ENCODE measurements at regions not wholly inside any gene's neighbourhood (a gene's known extent, or its start where the extent isn't known, plus 50 kb on each side); places are given as distances from the start of the nearest gene placed in this dataset.
"Not testable (repeated sequence)": the region's sequence is repeated elsewhere in the genome, so short reads cannot be mapped to it uniquely, and the experiment has no call there.

GRCh38 chr7:156022483-156023459, 210.5 kb upstream of the SHH start:
- DNase-seq = no peak

- DNase-seq = no peak
These were observed 209.2 kb upstream of the SHH start for GRCh38 chr7:156021471-156021870.

- no peak for DNase-seq
These were observed 208.3 kb upstream of the SHH start for GRCh38 chr7:156020566-156020965.

GRCh38 chr7:156019776-156020565, 207.7 kb upstream of the SHH start:
- no peak for DNase-seq

GRCh38 chr7:156019308-156019707, 207.0 kb upstream of the SHH start:
- no peak for DNase-seq

- DNase-seq = no peak
These were observed 205.8 kb upstream of the SHH start for GRCh38 chr7:156017916-156018700.

GRCh38 chr7:156017431-156017830, 205.2 kb upstream of the SHH start:
- DNase-seq = no peak

- no peak for DNase-seq
These were observed 203.2 kb upstream of the SHH start for GRCh38 chr7:156015237-156016020.

GRCh38 chr7:156014808-156015207, 202.5 kb upstream of the SHH start:
- no peak for DNase-seq

- no peak for DNase-seq
These were observed 201.9 kb upstream of the SHH start for GRCh38 chr7:156014201-156014600.

- no peak for DNase-seq
These were observed 200.1 kb upstream of the SHH start for GRCh38 chr7:156012412-156012811.

- DNase-seq = no peak
These were observed 197.3 kb upstream of the SHH start for GRCh38 chr7:156009569-156009968.

- not testable (repeated sequence) for DNase-seq
These were observed 194.6 kb upstream of the SHH start for GRCh38 chr7:156006876-156007275.

- no peak for DNase-seq
These were observed 193.8 kb upstream of the SHH start for GRCh38 chr7:156006024-156006423.

GRCh38 chr7:156005202-156005691, 193.0 kb upstream of the SHH start:
- DNase-seq = no peak

GRCh38 chr7:156004265-156005201, 192.3 kb upstream of the SHH start:
- no peak for DNase-seq

- DNase-seq = no peak
These were observed 191.2 kb upstream of the SHH start for GRCh38 chr7:156003220-156004162.

GRCh38 chr7:156002362-156003066, 190.3 kb upstream of the SHH start:
- no peak for DNase-seq
